Neural progenitor cell (in vitro differentiated cells): ENCODE measurements at regions not wholly inside any gene's neighbourhood (a gene's known extent, or its start where the extent isn't known, plus 50 kb on each side); places are given as distances from the start of the nearest gene placed in this dataset.

Experiments used
- CTCF ChIP-seq: fragments of 200-600 bp; sonication (generic); IDR thresholded peaks from 2 replicates; pipeline ENCODE4 v1.5.1; 2017; ENCODE audit warnings: antibody characterized with exemption, mild to moderate bottlenecking
- EZH2 ChIP-seq: fragments of 200-600 bp; sonication (generic); IDR thresholded peaks from 2 replicates; pipeline ENCODE4 v1.6.1; 2017; ENCODE audit warnings: antibody characterized with exemption, mild to moderate bottlenecking, moderate library complexity
- EZH2phosphoT487 ChIP-seq: fragments of 200-600 bp; sonication (generic); IDR thresholded peaks from 2 replicates; pipeline ENCODE4 v1.6.1; 2017; ENCODE audit warnings: antibody characterized with exemption

GRCh38 chr2:107595749-107596148 is 230.9 kb upstream of the RGPD4 start:
- TF ChIP-seq CTCF, result no peak
- TF ChIP-seq EZH2phosphoT487, result no peak
- no peak for TF ChIP-seq EZH2
